Esophagus muscularis mucosa (tissue), 3 donors: ENCODE measurements at regions not wholly inside any gene's neighbourhood (a gene's known extent, or its start where the extent isn't known, plus 50 kb on each side); places are given as distances from the start of the nearest gene placed in this dataset.

Experiments used
- CTCF ChIP-seq, 3 experiments: fragments of 200-600 bp in 2 of 3; fragments of 450-650 bp in 1 of 3; sonication (generic) in 2 of 3; IDR thresholded peaks; one replicate each; pipeline ENCODE4 v1.5.1; 2017 to 2019; ENCODE audit warnings: antibody characterized with exemption in 3 of 3, mild to moderate bottlenecking in 2 of 3, moderate library complexity in 1 of 3
- POLR2A ChIP-seq: fragments of 450-650 bp; IDR thresholded peaks from one replicate; pipeline ENCODE4 v1.6.1; 2017; ENCODE audit warnings: antibody characterized with exemption, moderate library complexity, mild to moderate bottlenecking, low read depth
- POLR2AphosphoS5 ChIP-seq, 2 donors: sonication (generic); formaldehyde crosslinking; IDR thresholded peaks; one replicate each; pipeline ENCODE4 v1.6.1; 2017; ENCODE audit warnings: antibody characterized with exemption in 2 of 2

GRCh38 chr21:38621132-38621531 is 122.9 kb upstream of the ERG start:
- TF ChIP-seq POLR2A (no peak), CTCF (IDR thresholded peaks at IDR 0.05) (no peak), POLR2AphosphoS5 (IDR thresholded peaks at IDR 0.05) (no peak)
